ENCODE measurements at regions not wholly inside any gene's neighbourhood (a gene's known extent, or its start where the extent isn't known, plus 50 kb on each side); places are given as distances from the start of the nearest gene placed in this dataset.

DNA sequence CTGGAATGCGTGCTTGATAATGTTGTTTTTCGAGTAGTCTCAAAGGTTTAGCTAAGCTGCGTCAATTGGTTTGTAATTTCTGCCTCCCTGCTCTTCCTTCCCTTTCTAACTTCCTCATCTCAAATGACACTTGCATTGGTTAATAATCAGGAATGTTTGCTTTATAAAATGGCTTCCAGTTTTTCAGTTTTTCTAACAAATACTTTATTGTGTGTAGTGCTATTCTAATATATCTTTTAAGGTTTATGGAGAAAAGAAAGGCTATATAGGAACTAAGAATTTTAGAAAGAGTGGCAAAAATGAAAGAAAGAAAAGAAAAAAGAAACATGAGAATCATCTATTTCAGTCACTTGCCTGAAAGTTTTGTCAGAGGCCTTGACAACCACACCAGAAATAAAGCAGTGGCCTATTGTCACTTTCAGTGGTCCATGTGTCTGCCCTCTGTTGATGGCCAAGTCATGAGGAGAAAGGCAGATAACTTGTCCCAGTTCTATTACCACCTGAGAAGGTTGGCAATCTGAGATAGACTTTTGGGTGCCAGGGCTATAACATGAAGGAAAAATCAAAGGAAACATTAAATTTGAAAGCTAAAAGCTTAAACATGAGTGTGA lies 221.9 kb upstream of the KITLG start:
- DNase-seq = no peak

DNA sequence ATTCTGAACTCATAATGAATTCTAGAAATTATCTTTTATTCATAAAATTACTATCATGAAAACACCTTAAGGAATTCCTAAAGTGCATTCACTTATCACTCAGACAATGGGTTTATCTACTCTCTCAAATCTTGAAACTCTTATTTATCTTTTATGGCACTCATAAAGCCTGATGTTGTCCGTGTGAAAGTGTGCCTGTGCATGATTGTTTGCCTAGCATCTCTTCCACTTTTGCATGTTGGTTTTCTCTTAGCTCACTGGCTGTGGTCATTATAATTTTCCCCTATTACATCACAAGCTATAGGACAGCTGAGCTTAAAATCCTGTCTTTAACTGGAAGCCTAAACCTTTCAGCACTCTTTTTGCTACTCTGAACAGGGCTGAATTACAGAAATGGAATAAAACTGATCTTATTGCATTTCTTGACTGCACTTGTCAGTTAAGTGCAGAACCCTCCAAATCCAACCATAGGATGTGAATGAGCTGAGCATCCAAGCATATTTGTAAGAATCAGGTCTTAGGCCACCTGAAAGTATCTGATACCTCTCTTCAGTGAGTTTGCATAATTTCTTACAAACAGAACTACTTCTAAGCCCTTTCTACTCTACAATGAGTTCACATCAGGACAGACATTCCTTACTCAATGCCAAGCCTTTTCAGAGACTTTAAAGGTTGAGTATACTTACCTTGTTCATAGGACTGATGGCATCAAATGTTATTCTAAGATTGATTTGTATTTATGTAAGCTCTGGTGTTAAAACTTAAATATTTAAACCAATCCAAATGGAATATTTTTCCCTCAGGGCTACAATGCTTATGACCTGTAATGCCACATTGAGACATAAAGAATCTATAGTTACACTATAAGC lies 221.2 kb upstream of the KITLG start:
- DNase-seq = no peak

DNA sequence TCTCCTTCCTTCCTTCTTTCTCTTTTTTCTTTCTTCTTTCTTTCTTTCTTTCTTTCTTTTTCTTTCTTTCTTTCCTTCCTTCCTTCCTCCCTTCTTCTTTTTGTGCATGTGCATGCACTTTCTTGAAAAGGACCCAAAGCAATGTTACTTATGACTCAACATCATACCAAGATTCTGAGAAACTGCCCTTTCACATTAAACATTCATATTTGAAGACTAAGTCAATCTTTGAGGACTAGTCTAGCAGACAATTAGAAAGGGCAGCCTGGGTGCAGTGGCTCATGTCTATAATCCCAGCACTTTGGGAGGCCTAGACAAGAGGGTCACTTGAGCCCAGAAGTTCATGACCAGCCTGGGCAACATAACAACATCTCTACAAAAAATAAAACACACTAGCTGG lies 212.8 kb upstream of the KITLG start:
- DNase-seq = no peak

DNA sequence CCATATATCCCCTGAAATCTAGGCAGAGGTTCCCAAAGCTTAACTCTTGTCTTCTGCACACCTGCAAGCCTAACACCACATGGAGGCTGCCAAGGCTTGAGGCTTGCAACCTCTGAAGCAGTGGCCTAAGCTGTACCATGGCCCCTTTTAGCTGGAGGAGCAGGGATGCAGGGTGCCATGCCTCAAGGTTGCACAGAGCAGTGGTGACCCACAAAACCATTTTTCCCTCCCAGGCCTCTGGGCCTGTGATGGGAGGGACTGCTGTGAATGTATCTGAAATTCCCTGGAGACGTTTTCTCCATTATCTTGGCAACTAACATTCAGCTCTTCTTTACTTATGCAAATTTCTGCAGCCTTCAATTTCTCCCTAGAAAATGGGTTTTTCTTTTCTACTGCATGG lies 210.0 kb upstream of the KITLG start:
- no peak for DNase-seq

DNA sequence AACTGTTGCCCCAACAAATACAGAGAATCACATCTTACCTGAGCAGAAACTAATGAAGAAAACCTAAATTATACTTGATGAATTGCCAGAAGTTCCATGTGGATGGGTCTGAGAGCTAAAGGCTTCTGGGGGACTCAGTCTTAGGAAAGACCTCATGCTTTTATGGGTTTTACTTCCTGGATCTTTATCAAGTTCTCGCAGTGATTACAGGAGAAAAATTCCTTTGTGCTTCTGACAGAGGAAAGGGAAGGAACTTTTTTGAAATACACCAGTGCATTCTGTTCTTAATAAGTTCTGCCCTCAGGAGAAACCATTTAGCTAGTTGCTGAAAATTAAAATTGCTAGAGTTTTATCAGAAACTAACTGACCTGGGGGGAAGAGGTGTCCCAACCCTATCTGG lies 203.9 kb upstream of the KITLG start:
- no peak for DNase-seq

DNA sequence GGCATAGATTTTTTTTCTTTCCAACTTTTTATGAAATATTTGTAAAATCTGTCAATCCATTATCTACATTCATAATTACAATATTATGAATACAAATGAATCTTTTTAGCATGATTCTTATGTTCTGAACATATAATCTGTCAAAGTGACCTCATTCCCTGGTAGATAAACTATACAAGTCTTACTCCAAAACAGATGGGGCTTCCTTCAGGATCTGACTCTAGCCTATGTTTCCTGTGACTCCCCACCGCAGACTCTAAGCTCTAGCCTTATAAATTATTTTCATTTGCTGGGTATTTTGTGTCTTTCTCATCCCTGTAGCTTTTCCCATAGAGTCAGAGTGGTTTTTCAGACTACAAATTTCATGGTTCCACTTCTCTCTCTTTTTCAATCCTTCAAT lies 202.1 kb upstream of the KITLG start:
- no peak for DNase-seq

DNA sequence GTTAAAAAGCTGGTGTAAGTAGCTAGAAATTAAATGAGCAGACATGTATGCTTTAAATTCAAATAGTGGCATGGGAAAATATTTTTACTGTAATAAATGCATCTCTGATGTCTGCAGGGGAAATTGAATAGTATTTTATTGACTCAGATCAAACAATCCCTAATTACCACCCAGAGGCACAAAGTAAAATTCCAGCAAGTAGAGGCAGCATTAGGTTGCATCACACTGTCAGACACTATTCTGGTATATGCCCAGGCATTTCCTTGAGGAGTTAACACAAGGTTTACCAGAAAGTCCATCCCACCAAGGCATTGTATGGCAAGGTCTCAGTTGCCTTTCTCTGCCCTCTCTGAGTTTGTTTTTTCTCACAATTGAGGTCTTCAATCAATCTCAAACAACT lies 201.6 kb upstream of the KITLG start:
- no peak for DNase-seq

DNA sequence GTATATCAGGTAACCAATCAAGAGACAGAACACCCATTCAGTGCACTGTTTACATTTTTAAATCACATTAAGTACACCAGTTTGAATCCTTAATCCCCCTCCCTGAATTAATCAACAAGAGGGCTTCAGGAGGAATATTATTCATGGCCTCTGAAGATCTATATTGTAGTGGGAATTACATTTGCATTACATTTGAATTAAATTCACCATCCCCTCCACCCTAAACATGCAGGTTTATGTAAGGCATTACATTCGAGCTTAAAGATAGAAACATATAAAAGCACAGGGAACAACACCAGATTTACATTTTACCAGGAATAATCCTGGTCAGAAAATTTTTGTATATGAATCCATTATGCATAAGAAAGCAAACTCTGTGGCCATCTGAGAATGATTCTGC lies 197.8 kb upstream of the KITLG start:
- peak; percentile 28 for DNase-seq

DNA sequence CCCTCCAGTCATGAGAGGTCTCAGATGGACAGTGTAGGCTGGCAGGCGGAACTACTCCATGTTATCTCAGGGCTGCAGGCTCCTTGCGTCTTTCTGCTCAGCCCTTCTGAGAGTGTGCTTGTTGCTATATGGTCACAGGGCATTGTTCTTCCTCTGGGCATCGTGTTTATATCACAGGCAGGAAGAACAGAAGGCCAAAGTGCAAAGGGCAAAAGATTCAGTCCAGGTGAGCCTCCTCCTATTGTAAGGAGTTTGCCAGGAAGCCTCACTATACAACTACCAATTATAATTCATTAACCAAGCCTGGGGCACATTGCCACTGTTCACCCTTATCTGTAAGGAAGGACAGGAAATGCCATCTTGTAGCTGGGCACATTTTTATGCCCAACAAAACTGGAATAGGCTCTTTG lies 195.5 kb upstream of the KITLG start:
- no peak for DNase-seq

DNA sequence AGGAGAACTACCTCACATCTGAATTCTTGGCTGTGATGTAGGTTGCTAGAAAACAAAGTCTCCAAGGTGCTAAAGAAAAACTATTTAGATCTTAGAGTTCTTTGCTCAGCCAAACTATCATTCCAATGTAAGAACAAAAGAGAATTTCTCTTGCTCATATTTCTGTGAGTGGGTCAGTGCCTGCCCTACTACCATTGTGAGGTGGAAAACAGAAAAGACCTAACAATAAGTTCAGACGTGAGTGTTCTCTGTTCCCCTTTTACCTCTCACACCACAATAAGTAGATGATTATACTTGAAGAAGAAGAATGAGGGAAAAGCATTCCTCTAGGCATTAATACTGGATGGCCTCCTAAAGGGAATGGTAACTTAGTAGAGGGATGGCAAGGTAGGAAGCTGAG lies 187.4 kb upstream of the KITLG start:
- no peak for DNase-seq

DNA sequence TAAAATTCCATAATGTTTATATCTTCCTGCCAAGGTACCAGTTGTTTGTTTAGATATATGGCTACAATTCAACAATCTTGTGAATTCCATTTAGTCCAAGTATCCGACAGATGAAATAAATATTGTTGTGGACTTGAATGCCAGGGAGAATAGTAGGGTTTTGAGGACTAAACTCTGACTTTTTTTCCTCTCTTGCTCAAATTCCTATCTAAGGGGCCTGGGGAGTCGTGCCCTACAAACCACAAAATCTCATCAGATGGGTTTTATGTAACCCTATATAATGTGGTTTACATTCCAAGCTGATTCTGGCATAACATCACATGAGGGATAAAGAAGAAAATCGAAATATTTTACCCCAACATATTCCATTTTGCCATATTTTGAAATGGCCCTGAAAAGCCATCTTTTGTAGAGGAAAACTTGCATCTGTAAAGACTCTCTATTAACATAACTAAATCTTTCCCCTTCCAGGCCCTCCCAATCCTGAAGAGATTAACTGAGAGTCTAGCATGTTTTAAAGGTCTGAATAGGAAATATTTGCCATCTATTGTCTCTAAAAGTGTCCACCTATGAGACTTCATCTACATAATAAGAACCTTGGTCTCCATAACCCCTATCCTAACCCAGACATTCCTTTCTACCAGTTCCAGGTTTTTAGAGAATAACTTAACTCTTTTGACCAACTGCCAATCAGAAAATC lies 184.7 kb upstream of the KITLG start:
- no peak for DNase-seq

DNA sequence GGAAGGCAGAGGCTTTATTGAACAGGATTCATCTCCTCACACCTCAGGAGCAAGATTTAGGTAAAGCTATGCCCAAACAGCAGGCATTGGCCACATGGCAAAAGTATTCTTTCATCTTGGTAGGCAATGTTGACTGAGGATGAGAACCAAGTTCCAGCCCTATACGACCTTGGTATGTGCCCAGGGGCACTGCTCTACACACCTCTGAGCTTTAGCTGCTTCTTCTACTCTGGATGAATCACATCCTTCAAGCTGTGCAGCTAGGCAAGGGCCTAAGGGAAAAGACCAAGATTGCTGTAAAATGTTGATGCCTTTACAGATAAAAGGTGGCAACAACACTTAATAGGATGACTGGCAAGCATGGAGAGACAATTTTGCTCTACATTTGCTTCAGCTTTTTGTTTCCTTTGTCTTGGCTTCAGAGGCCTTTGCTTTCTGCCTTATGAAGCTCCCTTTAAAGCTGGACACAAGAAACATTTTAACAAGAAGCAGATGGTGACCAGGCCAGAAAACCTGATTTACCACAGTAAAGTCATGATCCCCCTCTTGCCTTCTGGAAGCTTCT lies 183.3 kb upstream of the KITLG start:
- DNase-seq = no peak

DNA sequence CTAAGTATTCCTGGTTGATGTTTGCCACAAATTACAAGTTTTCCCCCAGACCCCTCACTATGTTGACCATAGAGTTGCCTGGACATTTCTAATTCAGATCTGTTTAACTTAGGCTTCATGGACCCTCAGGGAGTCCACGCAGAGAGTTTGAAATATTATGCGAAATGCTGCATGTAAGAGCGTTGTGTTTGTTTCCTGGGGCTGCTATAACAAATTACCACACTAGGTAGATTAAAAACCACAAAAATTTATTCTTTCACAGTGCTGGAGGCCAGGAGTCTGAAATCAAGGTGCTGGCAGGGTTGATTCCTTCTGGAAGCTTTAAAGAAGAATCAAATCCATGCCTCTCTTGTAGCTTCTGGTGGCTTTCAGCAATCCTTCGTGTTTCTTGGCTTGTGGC lies 177.9 kb upstream of the KITLG start:
- DNase-seq = no peak

DNA sequence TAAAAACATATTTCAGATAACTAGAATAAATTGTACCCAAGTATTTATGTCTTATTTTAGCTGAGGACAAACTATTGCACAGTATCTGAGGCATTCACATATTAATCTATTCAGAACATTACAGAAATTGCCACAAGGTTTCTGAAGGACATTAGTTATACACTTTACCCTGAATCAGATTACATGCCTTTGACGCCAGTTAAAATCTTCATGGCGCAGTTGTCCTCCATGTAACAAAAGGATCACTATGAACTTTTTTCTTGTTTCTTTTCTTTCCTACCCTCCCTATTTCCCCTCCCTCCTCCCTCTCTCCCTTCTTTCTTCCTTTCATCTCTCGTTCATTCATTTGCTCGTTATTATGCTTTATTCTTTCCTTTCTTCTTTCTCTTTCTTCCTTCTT lies 176.6 kb upstream of the KITLG start:
- DNase-seq = no peak

DNA sequence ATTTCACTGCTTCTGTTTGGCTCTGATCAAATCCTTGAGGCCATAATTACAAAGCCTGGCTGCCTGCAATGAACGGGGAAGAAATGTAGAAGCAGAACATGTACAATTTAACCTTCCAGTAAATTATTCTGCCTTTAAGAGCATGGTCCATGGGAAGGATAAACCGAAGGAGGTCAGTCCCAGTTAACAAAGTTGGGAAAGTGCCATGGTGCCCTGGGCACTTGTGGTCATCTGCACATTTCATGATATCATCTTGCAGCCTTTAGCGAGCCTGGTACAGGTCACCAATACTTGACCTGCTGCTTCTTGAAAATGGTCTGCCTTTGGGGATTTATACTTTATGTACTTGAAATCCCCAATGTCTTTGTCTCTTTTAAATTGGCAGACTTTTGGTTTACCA lies 175.9 kb upstream of the KITLG start:
- DNase-seq = no peak

DNA sequence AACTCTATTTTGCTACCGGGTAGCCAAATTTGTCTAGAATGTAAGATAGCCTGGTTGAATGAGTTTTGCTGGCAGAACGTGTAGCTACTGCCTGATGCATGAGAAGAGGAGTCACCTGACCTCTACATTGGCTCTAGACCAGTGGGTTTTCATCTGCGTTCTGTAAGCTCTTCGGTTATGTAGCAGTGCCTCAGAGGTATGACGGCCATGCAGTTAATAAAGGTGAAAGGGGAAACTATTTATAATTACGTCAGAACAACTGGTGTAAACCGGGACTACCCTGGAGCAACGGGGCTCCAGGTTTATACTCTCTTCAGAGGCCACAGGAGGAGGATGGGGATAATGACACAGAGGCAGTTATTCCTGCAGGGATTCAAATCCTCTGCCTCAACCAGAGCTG lies 173.4 kb upstream of the KITLG start:
- DNase-seq = no peak

DNA sequence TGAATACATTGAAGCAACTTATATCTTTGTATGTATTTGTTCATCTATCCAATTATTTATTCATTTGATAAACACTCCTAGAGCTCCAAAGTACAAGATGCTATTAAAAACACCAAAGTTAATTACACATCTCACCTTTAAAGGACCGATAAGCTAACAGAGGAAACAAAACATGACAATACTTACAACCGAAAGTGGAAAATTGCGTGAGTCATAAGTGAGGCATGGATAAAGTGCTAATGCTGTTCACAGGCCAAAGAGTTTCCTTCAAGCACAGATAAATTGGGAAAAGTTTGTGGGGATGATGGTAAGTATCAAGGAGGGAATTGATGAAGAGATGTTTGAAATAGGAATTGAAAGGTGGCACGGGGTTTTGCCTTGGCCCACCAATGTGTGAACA lies 172.8 kb upstream of the KITLG start:
- DNase-seq = no peak

DNA sequence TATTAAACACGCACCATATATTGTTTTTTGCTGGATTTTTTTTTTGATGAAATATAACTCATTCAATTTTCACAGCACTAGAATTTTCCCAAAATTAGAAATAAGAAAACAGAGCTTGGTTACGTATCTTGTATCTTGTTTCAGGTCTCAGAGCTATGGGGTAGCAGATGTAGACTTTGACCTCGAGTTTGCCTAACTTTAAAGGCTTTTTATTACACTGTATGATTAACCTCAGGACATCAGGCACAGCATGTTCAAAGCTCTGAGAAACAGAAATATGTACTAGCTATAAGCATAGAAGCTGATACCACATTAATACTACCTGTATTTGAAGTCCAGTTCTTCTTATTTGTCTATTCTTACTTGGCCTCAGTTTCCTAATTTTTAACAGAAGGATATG lies 171.9 kb upstream of the KITLG start:
- DNase-seq = no peak

DNA sequence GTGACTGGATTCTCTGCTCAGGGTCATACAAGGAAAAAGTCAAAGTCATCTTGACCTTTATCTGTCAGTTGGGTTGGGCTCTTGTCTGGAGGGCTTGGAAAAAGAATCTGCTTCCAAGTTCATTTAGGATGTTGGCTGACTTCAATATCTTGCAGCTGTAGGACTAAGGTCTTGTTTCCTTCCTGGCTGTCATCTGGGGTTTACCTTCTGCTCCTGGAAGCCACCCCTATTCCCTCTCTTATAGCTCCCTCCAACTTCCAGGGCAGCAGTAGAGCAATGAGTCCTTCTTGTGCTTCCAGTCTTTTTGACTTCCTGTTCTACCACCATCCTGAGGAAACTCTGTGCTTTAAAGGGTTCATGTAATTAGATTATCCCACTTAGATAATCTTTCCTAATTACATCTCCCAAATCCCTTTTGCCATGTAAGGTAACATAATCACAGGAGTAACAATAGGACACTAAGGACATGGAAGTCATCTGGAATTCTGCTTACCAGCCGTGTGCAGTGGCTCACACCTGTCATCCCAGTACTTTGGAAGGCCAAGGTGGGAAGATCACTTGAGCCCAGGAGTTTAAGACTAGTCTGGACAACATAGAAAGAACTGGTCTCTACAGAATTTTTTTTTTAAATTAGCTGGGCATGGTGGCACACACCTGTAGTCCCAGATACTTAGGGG lies 170.7 kb upstream of the KITLG start:
- DNase-seq = peak; percentile 18

DNA sequence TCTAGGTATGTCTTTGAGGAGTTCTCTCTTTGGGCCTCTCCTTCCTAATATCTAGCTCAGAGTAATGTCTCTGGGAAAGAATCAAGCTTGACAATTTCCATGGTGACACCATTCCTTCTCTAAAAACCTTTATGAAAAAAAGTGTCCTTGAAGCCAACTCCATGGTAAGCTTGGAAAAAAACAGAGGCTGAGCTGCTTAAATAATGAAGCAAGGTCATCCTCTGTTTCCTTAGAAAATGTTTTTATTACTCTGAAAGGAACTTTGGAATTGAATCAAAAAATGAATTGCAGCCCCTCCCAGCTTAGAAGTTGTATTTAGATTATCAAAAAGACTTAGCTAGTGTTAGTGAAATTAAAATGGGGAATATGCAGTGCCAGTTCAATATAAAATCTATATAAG lies 166.1 kb upstream of the KITLG start:
- no peak for DNase-seq

DNA sequence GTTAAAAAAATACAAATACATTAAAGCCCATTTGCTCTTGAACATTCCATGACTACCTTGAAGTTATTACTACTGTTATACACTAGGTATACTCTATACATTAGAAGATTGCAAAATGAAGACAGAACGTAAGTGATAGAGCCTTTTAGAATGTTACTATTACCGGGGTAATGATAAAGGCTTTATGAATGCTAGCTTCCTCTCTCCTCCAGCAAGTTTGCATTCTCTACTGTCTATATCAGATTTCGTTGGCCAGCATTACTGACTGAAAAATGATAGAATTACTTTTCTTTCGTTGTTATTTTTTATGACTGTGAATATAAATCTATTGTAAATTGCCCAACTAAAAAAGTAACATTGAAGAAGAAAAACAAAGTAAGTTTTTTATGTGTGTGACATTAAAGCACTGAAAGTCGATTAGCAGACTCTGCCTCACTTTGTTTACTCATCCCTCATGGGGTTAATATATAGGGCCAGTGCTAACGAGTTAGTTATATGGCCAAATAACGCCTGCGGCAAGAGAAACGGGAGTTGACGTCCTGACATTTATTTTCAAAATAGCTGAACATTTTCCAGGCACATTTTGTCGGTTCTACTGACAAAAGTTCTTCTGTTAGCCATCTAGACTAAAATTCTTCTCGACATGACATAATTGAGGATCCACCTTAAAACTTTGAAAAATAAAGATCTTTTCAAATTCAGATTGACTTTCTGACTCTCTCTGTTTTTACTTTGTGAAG lies 163.8 kb upstream of the KITLG start:
- DNase-seq = no peak

DNA sequence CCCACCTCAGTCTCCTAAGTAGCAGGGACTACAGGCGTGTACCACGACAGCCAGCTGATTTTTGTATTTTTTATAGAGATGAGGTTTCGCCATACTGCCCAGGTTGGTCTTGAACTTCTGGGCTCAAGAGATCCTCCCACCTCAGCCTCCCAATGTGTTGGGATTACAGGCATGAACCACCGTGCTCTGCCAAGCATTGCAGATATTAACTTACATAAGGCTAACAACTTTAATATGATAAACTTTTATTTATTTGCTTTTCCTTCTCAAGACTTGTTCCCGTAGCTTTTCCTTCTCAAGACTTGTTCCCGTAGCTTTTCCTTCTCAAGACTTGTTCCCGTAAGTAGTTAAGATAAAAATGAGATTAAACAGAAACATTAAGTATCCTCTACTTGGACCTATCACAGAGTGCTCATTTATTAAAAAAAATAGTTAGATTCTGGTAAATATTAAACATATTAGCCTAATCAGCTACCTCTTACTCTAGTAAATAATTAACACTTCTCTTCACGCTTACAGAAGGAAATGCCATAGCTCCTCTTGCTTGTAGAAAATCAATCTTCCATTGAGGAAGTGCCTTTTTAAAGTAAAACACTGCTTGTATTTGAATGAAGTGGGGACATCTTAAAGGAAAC lies 157.7 kb upstream of the KITLG start:
- no peak for DNase-seq
